Fibroblast of pulmonary artery (primary cell): ENCODE measurements at regions not wholly inside any gene's neighbourhood (a gene's known extent, or its start where the extent isn't known, plus 50 kb on each side); places are given as distances from the start of the nearest gene placed in this dataset.
"Not testable (repeated sequence)": the region's sequence is repeated elsewhere in the genome, so short reads cannot be mapped to it uniquely, and the experiment has no call there.

Source experiments
- DNase-seq: peaks from one replicate; pipeline ENCODE4 v3.0.0-alpha.2; 2010; ENCODE audit warnings: low read depth
- H3K4me3 ChIP-seq: replicated peaks from 2 replicates; pipeline ENCODE4 v1.5.1; 2011; ENCODE audit warnings: low read depth, mild to moderate bottlenecking, control low read depth, low read length, moderate library complexity
- TF ChIP-seq, protein P1 (sequence below): IDR thresholded peaks from 2 replicates; pipeline ENCODE4 v1.5.1; 2011; ENCODE audit warnings: mild to moderate bottlenecking, control low read depth, low read length, inconsistent platforms; ENCODE audit errors: missing control alignments

DNA sequence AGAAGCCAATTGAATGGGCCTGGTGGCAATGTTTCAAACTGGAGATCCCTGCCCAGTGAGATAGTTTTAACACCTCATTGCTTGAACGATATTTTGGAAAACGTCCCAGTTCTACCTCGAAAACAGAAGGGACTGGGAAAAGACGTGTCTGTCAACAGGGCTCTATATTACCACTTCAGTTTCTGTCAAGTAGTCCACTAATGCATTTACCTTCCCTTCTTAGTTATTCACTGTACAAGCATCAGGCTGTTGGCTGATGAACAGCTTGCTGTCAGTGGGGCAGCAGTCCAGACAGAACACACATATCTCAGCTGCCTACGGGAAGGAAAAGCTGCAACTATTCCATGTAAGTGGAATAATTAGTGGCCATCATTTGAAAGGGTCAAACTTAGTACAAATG, 794.7 kb upstream of the GBE1 start:
- no peak overlapping the region for H3K4me3 ChIP-seq
- no peak for DNase-seq
- TF ChIP-seq, protein P1, sequence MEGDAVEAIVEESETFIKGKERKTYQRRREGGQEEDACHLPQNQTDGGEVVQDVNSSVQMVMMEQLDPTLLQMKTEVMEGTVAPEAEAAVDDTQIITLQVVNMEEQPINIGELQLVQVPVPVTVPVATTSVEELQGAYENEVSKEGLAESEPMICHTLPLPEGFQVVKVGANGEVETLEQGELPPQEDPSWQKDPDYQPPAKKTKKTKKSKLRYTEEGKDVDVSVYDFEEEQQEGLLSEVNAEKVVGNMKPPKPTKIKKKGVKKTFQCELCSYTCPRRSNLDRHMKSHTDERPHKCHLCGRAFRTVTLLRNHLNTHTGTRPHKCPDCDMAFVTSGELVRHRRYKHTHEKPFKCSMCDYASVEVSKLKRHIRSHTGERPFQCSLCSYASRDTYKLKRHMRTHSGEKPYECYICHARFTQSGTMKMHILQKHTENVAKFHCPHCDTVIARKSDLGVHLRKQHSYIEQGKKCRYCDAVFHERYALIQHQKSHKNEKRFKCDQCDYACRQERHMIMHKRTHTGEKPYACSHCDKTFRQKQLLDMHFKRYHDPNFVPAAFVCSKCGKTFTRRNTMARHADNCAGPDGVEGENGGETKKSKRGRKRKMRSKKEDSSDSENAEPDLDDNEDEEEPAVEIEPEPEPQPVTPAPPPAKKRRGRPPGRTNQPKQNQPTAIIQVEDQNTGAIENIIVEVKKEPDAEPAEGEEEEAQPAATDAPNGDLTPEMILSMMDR: no peak

DNA sequence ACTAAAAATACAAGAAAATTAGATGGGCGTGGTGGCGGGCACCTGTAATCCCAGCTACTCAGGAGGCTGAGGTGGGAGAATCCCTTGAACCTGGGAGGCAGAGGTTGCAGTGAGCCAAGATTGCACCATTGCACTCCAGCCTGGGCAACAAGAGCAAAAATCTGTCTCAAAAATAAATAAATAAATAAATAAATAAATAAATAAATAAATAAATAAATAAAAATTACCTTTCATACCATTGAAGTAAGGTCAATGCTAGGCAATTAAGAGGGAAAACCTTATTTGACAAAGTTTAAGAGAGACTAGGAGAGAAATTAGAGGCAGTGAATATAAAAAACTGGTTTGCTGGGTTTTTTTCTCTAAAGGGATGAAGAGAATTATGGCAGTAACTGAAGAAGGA, 781.1 kb upstream of the GBE1 start:
- not testable (repeated sequence) for DNase-seq

DNA sequence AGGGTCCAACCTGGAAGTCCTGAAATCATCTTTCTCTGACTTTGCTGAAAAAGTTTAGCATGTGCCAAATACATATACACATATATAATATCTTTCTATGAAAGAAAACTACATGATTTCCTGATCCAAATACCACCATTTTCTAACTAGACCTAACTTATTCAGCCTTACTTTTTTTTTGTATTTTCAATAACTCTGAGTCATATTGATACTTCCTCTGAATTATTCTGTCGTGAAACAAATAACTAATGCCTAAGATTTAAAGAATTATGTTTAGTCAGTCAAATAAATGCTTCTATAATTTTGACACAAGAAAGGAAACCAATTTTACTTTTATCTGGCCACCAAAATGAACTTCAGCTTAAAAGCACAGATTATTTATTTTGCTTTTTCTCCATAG, 760.2 kb upstream of the GBE1 start:
- DNase-seq: no peak
- TF ChIP-seq, protein P1: no peak
- H3K4me3 ChIP-seq: no peak overlapping the region

More for the DNA sequence above, 781.1 kb upstream of the GBE1 start:
- not testable (repeated sequence) for H3K4me3 ChIP-seq

DNA sequence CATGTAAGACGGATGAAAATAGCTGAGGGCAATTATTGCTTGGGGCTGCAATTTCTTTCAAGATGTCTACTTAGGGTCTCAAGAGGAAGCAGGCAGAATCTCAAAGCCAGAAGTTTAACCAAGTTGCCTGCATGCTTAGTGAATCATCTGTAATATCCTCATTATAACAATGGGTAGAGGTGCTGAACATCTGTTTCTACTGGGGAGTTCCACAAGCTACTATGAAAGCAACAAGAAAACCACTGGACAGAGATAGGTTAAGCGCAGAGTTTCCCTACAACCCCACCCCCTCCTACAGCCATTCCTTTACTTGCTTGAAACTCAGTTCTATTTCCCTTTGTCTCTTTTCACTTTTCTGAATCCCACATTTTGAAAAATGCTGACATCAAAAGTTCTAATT, 759.4 kb upstream of the GBE1 start:
- TF ChIP-seq, protein P1: no peak
- no peak overlapping the region for H3K4me3 ChIP-seq
- DNase-seq: no peak

DNA sequence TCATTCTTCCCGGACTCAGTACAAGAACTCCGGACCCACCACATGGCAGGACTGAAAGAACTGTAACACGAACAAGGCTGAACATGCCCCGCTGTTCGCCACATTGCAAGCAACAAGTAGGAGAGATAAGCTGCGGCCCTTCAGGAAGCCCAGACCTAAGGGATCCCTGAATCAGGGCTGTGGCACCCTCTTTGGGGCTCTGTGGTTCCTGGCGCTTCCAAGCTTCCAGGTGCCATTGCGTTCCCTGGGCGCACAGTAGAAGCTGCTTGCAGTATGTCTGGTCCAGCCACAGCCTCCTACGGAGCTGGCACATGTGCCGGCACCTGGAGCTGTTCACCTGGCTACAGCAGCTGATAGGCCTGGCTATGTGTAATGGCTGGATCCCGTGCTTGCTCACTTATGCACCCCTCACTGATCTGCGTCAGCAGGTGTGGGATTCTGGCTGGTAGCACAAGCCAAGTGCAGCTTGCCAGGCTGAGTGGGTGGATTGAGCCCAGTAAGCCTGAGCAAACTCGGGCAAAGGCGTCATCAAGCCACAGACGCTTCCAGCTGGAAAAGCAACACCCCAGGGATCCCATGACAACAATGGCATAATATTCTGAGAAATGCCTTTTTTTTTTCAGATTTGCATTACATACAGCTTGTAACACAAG, 748.6 kb upstream of the GBE1 start:
- TF ChIP-seq, protein P1: no peak
- no peak overlapping the region for H3K4me3 ChIP-seq
- DNase-seq: no peak

DNA sequence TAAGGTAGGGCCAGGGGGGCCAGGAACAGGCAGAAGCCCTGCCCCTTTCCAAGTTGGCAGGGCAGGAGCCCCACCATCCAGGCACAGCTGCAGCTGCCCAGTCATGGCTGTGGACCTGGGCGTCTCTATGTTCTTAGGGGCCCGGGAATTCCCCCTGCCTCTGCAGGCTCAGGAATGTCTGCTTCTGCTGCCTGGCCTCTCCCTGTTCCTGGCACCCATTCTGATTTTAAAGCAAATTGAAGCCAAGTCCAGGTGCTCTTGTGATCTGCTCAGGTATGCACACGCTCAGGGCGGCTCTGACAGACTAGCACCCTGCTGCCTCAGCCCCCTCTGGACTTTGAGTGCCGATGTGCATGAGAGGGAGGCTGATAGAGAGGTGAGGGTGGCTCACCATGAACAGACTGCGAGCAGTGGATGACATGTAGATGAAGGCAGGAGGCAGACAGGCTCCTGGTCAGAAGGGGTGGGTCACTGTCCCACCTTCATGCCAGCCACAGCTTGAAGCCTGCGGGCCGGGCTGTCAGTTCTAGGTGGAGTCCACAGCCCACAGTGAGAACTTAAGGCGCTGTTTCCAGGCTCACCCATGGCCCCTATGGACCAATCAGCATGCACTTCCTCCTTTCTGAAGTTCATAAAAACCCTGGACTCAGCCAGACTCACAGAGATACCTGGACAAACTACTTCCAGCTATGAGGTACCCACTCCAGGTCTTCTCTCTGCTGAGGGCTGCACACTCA, 747.8 kb upstream of the GBE1 start:
- H3K4me3 ChIP-seq: no peak overlapping the region
- TF ChIP-seq, protein P1: no peak
- no peak for DNase-seq

DNA sequence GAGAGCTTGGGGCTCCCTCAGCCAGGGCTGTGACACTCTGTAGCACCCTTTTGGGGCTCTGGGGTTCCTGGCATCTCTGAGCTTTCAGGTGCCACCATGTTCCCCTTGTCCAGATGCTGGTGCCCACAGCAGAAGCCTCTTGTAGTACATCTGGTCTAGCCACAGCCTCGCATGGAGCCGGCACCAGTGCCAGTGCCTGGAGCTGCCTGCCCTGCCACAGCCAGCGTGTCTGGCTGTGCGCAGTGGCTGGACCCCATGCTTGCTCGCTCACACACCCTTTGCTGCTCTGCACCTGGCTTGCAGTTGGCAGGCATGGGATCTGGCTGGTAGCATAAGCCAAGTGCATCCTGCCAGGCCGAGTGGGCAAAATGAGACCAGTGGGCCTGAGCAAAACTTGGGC, 744.8 kb upstream of the GBE1 start:
- TF ChIP-seq, protein P1: no peak
- H3K4me3 ChIP-seq: no peak overlapping the region
- DNase-seq: no peak
